Adrenal gland (tissue), 9 donors: ENCODE measurements at regions not wholly inside any gene's neighbourhood (a gene's known extent, or its start where the extent isn't known, plus 50 kb on each side); places are given as distances from the start of the nearest gene placed in this dataset.

Experiments
- DNase-seq, 7 donors: peaks; one replicate each; pipeline ENCODE4 v3.0.0-alpha.2; 2019 to 2020
- H3K27ac ChIP-seq, 5 donors: fragments of 200-600 bp; sonication (generic) in 4 of 5; 1 replicate in 3 of 5; 2 replicates in 2 of 5; pipeline versions ENCODE4 v1.5.1 to v1.8.0; 2016 to 2020; ENCODE audit warnings: mild to moderate bottlenecking in 1 of 5
- H3K27me3 ChIP-seq: fragments of 200-600 bp; 2 replicates; pipeline ENCODE4 v1.8.0; 2021
- H3K36me3 ChIP-seq, 2 donors: fragments of 200-600 bp; replicated peaks in 1 of 2; 1 replicate in 1 of 2; 2 replicates in 1 of 2; pipeline versions ENCODE4 v1.5.1 to v1.8.0; 2018 to 2022
- H3K4me1 ChIP-seq, 2 donors: fragments of 200-600 bp; replicated peaks in 1 of 2; 1 replicate in 1 of 2; 2 replicates in 1 of 2; pipeline versions ENCODE4 v1.5.1 to v1.8.0; 2018 to 2021
- H3K4me3 ChIP-seq, 4 donors: fragments of 200-600 bp; sonication (generic) in 3 of 4; one replicate each; pipeline ENCODE4 v1.5.1; 2016 to 2018
- H3K9me3 ChIP-seq, 3 donors: fragments of 200-600 bp; sonication (generic) in 1 of 3; replicated peaks in 1 of 3; 1 replicate in 2 of 3; 2 replicates in 1 of 3; pipeline versions ENCODE4 v1.5.1 to v1.8.0; 2016 to 2021
- POLR2A ChIP-seq, 2 donors: fragments of 450-650 bp; IDR thresholded peaks; one replicate each; pipeline ENCODE4 v1.6.1; 2017; ENCODE audit warnings: antibody characterized with exemption in 2 of 2, mild to moderate bottlenecking in 2 of 2, moderate library complexity in 1 of 2
- WGBS, 4 donors: extraction: QIAGEN DNeasy Blood & Tissue Kit in 2 of 4; methylation state at CpG; one replicate each; pipeline versions ENCODE4 v1.1.5 to v1.1.7; 2013 to 2017; 5-methylcytosine and 5-hydroxymethylcytosine counted together
- intact Hi-C, 2 donors: fragments of 100-400 bp; cut with DNase I; formaldehyde crosslinking; loops; one replicate each; pipeline versions ENCODE4 v1.14.1 to v1.15.0; 2022 to 2023
- TF ChIP-seq, protein P1 (sequence below), 6 experiments: fragments of 450-650 bp in 4 of 6; fragments of 200-600 bp in 2 of 6; sonication (generic) in 1 of 6; IDR thresholded peaks; 1 replicate in 5 of 6; 2 replicates in 1 of 6; pipeline versions ENCODE4 v1.5.1 to v1.8.0; 2016 to 2021; ENCODE audit warnings: antibody characterized with exemption in 6 of 6, mild to moderate bottlenecking in 2 of 6, moderate library complexity in 1 of 6
- donor health status: healthy with polysubstance abuse.
- donor health status: Bipolar disorder and iron deficiency.
- donor health status: DM: yes; HTN: yes; CAD: no.
- donor health status: DM: no; HTN: no; CAD: no.
- donor health status: DM: no; HTN: no; CAD: no.

DNA sequence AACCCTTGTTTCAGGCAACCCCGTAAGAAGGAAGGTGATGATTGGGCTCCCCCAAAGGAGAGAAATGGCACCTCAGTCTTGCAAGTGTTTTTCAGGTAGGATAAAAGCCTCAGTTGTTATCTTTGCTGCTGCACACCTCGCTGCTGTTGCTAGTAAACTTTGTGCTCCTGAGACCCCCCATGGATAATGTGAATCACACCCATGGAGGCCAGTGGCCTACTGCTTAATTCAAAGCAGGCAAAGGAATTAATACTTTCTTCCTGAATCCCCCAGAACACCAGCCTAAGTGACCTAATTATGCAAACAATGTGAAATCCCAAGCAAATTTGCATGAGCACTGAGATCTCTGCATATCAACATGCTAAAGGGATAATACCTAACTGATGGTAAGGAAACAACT is 337.5 kb downstream of the GRIA2 start:
- Histone ChIP-seq H3K27ac (no peak overlapping the region), H3K27me3 (no peaks in the 10 kb centered on the region), H3K9me3 (no peaks in the 10 kb centered on the region), H3K4me3 (no peak overlapping the region), H3K4me1 (no peaks in the 10 kb centered on the region), H3K36me3 (no peaks in the 10 kb centered on the region)
- no peak for TF ChIP-seq POLR2A (IDR thresholded peaks at IDR 0.05)
- TF ChIP-seq, protein P1, sequence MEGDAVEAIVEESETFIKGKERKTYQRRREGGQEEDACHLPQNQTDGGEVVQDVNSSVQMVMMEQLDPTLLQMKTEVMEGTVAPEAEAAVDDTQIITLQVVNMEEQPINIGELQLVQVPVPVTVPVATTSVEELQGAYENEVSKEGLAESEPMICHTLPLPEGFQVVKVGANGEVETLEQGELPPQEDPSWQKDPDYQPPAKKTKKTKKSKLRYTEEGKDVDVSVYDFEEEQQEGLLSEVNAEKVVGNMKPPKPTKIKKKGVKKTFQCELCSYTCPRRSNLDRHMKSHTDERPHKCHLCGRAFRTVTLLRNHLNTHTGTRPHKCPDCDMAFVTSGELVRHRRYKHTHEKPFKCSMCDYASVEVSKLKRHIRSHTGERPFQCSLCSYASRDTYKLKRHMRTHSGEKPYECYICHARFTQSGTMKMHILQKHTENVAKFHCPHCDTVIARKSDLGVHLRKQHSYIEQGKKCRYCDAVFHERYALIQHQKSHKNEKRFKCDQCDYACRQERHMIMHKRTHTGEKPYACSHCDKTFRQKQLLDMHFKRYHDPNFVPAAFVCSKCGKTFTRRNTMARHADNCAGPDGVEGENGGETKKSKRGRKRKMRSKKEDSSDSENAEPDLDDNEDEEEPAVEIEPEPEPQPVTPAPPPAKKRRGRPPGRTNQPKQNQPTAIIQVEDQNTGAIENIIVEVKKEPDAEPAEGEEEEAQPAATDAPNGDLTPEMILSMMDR (IDR thresholded peaks at IDR 0.05): no peak
- 67 to 100% (median 79%) methylated on average over 2 of the region's 2 CpGs for WGBS, 4 donors
- no peak for DNase-seq
- intact Hi-C loops: no loop called here

GRCh38 chr4:157550028-157550427 is 329.5 kb downstream of the GRIA2 start:
- no peaks in the 10 kb centered on the region for H3K27me3 ChIP-seq
- 43 to 64% (median 62%) methylated on average over 5 of the region's 5 CpGs for whole genome bisulfite sequencing, 4 donors
- TF ChIP-seq, protein P1 (IDR thresholded peaks at IDR 0.05): no peak
- no peak for TF ChIP-seq POLR2A (IDR thresholded peaks at IDR 0.05)
- no peaks in the 10 kb centered on the region for H3K9me3 ChIP-seq
- H3K36me3 ChIP-seq: no peaks in the 10 kb centered on the region
- no peaks in the 10 kb centered on the region for H3K4me1 ChIP-seq
- DNase-seq: no peak
- H3K4me3 ChIP-seq: no peak overlapping the region
- intact Hi-C loops: no loop called here
- no peak overlapping the region for H3K27ac ChIP-seq

GRCh38 chr4:157527954-157528353 is 307.4 kb downstream of the GRIA2 start:
- H3K9me3 ChIP-seq: no peaks in the 10 kb centered on the region
- intact Hi-C loops: no loop called here
- H3K27ac ChIP-seq: no peak overlapping the region
- 74 to 89% (median 85%) methylated on average over 1 of the region's 1 CpG for WGBS, 4 donors
- H3K4me1 ChIP-seq: no peaks in the 10 kb centered on the region
- TF ChIP-seq, protein P1 (IDR thresholded peaks at IDR 0.05): no peak
- no peak for TF ChIP-seq POLR2A (IDR thresholded peaks at IDR 0.05)
- DNase-seq: no peak
- no peaks in the 10 kb centered on the region for H3K36me3 ChIP-seq
- no peaks in the 10 kb centered on the region for H3K27me3 ChIP-seq
- no peak overlapping the region for H3K4me3 ChIP-seq

- Histone ChIP-seq H3K27me3 (no peaks in the 10 kb centered on the region), H3K36me3 (no peaks in the 10 kb centered on the region), H3K4me1 (no peaks in the 10 kb centered on the region), H3K27ac (no peak overlapping the region), H3K9me3 (no peaks in the 10 kb centered on the region), H3K4me3 (no peak overlapping the region)
- 52 to 66% (median 59%) methylated on average over 2 of the region's 2 CpGs for whole genome bisulfite sequencing, 4 donors
- TF ChIP-seq, protein P1 (IDR thresholded peaks at IDR 0.05): no peak
- intact Hi-C loops: no loop called here
- no peak for DNase-seq
These were observed 301.4 kb downstream of the GRIA2 start for GRCh38 chr4:157521906-157522305.
